Mammary epithelial cell (primary cell): ENCODE measurements at regions not wholly inside any gene's neighbourhood (a gene's known extent, or its start where the extent isn't known, plus 50 kb on each side); places are given as distances from the start of the nearest gene placed in this dataset.

Experiments
- CTCF ChIP-seq, 2 donors: IDR thresholded peaks in 1 of 2; conservative IDR thresholded peaks in 1 of 2; 2 replicates each; pipeline ENCODE4 v1.5.1; 2011 to 2012; ENCODE audit warnings: inconsistent platforms in 2 of 2, low read length in 2 of 2, mild to moderate bottlenecking in 2 of 2, control low read depth in 1 of 2, low read depth in 1 of 2; ENCODE audit not compliant: insufficient read depth in 1 of 2; ENCODE audit errors: extremely low read depth in 1 of 2
- EZH2 ChIP-seq: IDR thresholded peaks from 2 replicates; pipeline ENCODE4 v1.6.1; 2012; ENCODE audit warnings: low read length, inconsistent platforms, borderline replicate concordance

DNA sequence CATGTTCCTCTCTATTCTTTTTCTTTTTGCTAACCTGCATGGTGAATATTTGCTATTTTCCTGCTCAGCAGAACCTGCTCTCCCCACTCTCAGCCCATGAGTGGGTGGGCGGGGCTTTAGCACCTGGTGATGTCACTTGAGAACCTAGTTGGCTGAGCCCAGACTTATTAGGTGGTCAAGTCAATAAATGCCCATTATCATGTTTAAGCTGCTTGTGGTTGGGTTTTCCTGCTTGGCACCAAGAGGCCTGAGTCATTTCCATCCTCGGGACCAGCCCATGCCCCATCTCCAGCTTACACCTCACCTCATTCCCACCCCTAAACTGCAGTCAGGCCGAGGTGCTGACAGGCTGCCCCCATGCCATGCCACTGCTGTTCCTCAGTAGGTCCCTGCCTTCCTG is 226.6 kb downstream of the ANKRD30B start:
- no peak for TF ChIP-seq CTCF (conservative IDR thresholded peaks at IDR 0.05 in 1 of 2, IDR thresholded peaks at IDR 0.05 in 1 of 2; ENCODE audit: extremely low read depth in 1 of 2, insufficient read depth in 1 of 2, low read depth in 1 of 2, low read length in 2 of 2)
- TF ChIP-seq EZH2: no peak
